Pancreas (tissue), 10 donors: ENCODE measurements at regions not wholly inside any gene's neighbourhood (a gene's known extent, or its start where the extent isn't known, plus 50 kb on each side); places are given as distances from the start of the nearest gene placed in this dataset.
A peak's percentile ranks its signal among the peaks of the same experiment; 100 is the strongest.

ENCODE experiments used
- ATAC-seq, 4 donors: fragments of 200-7000 bp; cut with Tn5 transposase; one replicate each; pipeline versions ENCODE4 v1.8.0 to v1.9.1; 2020; ENCODE audit warnings: mild to moderate bottlenecking in 4 of 4, moderate library complexity in 4 of 4
- DNase-seq, 6 donors: peaks; one replicate each; pipeline ENCODE4 v3.0.0-alpha.2; 2020
- FAIRE-seq: peaks from 2 replicates; lab custom pipeline; 2012; peaks lifted over from hg19 to GRCh38; lab: Jason Lieb, UNC
- H3K27ac ChIP-seq, 4 donors: fragments of 200-600 bp; sonication (generic); 1 replicate in 3 of 4; 2 replicates in 1 of 4; pipeline versions ENCODE4 v1.5.0 to v1.8.0; 2020
- H3K27me3 ChIP-seq, 4 donors: fragments of 200-600 bp; one replicate each; pipeline ENCODE4 v1.8.0; 2021
- H3K36me3 ChIP-seq, 3 donors: fragments of 200-600 bp; sonication (generic) in 1 of 3; one replicate each; pipeline versions ENCODE4 v1.5.0 to v1.8.0; 2020 to 2021
- H3K4me1 ChIP-seq, 3 donors: fragments of 200-600 bp; one replicate each; pipeline ENCODE4 v1.8.0; 2021
- H3K4me3 ChIP-seq, 4 donors: fragments of 200-600 bp; sonication (generic) in 2 of 4; one replicate each; pipeline versions ENCODE4 v1.5.0 to v1.8.0; 2020 to 2021
- H3K9me3 ChIP-seq, 4 donors: fragments of 200-600 bp; one replicate each; pipeline ENCODE4 v1.8.0; 2021
- WGBS, 2 donors: extraction: QIAGEN DNeasy Blood & Tissue Kit; methylation state at CpG; one replicate each; pipeline ENCODE4 v1.1.7; 2013; 5-methylcytosine and 5-hydroxymethylcytosine counted together
- intact Hi-C, 3 donors: fragments of 100-400 bp; cut with DNase I; formaldehyde crosslinking; loops; one replicate each; pipeline versions ENCODE4 v1.11.1 to v1.14.2; 2022
- TF ChIP-seq, protein P1 (sequence below), 4 donors: fragments of 200-600 bp; sonication (generic) in 3 of 4; IDR thresholded peaks; one replicate each; pipeline versions ENCODE4 v1.5.0 to v1.8.0; 2021; ENCODE audit warnings: antibody characterized with exemption in 4 of 4
- donor health status: healthy with polysubstance abuse.
- donor health status: DM: no; HTN: no; CAD: no; lungs with moderate emphysema.
- donor health status: DM: no; HTN: no; CAD: no.
- donor health status: control.
- donor health status: control.
- donor health status: Bipolar disorder and iron deficiency.
- donor health status: DM: yes; HTN: yes; CAD: no.
- donor health status: DM: no; HTN: no; CAD: no.
- donor health status: DM: no; HTN: no; CAD: no.
- donor health status: DM: yes; HTN: yes; CAD: no.

DNA sequence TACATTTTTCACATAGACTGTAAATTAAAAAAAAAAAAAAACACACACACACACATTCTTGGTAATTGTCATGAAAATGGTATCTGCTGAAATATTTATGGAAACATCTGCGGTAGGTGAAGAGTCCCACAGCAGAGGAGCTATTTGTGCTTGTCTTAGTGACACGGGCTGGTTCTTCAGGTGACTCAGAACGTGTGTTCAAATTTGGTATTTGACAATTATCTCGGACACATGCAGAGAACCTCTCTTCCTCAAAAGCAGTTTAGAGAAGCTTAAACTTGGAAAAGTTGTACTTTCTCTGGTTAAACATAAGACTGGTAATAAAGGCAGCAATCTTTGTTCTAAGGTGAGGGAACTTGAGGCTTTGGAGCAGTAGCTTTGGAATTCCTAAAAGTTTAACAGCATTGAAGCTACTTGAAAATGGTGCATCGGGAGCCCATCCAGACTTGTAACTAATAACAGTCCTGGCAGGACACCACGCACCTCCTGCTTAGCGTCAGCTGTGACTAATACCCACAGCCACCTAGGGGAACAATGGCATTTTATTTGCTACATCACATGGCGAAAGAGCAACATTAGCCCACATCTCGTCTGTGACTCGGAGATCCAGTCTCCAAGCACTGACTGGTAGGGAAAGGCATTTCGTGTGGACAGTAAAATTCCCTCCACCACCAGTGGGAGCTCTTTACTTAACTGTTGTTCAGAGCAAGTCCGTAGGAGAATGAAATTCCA, 1505.1 kb upstream of the SLC10A2 start:
- intact Hi-C loops = no loop called here
- H3K36me3 ChIP-seq = no peaks in the 10 kb centered on the region
- no peaks in the 10 kb centered on the region for H3K27me3 ChIP-seq
- no peak overlapping the region for H3K27ac ChIP-seq
- ATAC-seq (peak; percentile 93 to 99 (median 98)), FAIRE-seq (no peak), DNase-seq (peak in 4 of 6 donors; percentile 30 to 81 (median 72))
- no peak overlapping the region for H3K4me3 ChIP-seq
- no peaks in the 10 kb centered on the region for H3K9me3 ChIP-seq
- 16 to 21% methylated on average over 12 of the region's 12 CpGs for WGBS, 2 donors
- TF ChIP-seq, protein P1, sequence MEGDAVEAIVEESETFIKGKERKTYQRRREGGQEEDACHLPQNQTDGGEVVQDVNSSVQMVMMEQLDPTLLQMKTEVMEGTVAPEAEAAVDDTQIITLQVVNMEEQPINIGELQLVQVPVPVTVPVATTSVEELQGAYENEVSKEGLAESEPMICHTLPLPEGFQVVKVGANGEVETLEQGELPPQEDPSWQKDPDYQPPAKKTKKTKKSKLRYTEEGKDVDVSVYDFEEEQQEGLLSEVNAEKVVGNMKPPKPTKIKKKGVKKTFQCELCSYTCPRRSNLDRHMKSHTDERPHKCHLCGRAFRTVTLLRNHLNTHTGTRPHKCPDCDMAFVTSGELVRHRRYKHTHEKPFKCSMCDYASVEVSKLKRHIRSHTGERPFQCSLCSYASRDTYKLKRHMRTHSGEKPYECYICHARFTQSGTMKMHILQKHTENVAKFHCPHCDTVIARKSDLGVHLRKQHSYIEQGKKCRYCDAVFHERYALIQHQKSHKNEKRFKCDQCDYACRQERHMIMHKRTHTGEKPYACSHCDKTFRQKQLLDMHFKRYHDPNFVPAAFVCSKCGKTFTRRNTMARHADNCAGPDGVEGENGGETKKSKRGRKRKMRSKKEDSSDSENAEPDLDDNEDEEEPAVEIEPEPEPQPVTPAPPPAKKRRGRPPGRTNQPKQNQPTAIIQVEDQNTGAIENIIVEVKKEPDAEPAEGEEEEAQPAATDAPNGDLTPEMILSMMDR (IDR thresholded peaks at IDR 0.05) = peak; percentile 33 to 62 (median 53)
- H3K4me1 ChIP-seq = no peaks in the 10 kb centered on the region

DNA sequence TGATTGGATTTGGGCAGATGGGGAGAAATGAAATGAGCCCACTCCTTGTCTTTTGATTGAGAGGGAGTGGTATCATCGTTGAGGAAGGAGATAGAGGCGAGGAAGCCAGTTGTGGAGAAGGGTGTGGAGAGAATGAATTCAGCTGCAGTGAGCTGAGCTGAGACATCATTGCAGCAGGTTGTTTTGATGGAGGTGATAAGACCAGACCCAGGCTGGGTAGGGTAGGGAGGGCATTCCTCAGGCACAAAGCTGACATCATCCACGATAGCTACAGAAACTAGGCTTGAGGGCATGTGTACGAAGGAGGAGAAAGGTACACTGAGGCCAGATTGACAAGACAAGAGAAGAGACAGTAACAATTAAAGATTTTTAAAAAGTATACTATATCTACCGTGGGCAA, 1500.9 kb upstream of the SLC10A2 start:
- H3K4me3 ChIP-seq = no peak overlapping the region
- TF ChIP-seq, protein P1 (IDR thresholded peaks at IDR 0.05) = no peak
- intact Hi-C loops = no loop called here
- H3K27ac ChIP-seq = no peak overlapping the region
- no peaks in the 10 kb centered on the region for H3K9me3 ChIP-seq
- H3K27me3 ChIP-seq = no peaks in the 10 kb centered on the region
- ATAC-seq (no peak), FAIRE-seq (no peak), DNase-seq (no peak)
- WGBS, 2 donors = 81 to 82% methylated on average over 5 of the region's 5 CpGs
- no peaks in the 10 kb centered on the region for H3K4me1 ChIP-seq
- H3K36me3 ChIP-seq = no peaks in the 10 kb centered on the region

DNA sequence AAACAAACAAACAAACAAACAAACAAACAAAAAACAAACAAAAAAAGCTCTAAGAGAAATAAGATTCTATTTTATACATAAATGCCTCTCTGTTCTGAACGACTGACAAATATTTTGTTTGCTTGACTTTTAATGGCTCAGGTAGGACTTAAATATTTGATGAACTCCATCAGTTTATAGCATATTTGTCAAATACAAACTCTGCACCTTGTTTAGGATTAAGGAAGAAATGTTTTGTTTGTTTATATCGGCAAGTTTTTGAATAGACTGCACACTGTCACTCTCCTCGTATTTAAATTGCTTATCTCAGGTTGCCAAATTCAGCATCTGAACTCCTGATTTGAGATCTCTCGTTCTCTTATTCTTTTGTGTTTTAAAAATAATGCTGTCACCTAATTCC, 1499.7 kb upstream of the SLC10A2 start:
- Histone ChIP-seq H3K4me3 (no peak overlapping the region), H3K27me3 (no peaks in the 10 kb centered on the region), H3K9me3 (no peaks in the 10 kb centered on the region), H3K36me3 (no peaks in the 10 kb centered on the region), H3K4me1 (no peaks in the 10 kb centered on the region), H3K27ac (no peak overlapping the region)
- FAIRE-seq = no peak
- DNase-seq = no peak
- TF ChIP-seq, protein P1 (IDR thresholded peaks at IDR 0.05) = no peak
- 56 to 67% methylated on average over 4 of the region's 4 CpGs for WGBS, 2 donors
- intact Hi-C loops = no loop called here
- ATAC-seq = no peak

DNA sequence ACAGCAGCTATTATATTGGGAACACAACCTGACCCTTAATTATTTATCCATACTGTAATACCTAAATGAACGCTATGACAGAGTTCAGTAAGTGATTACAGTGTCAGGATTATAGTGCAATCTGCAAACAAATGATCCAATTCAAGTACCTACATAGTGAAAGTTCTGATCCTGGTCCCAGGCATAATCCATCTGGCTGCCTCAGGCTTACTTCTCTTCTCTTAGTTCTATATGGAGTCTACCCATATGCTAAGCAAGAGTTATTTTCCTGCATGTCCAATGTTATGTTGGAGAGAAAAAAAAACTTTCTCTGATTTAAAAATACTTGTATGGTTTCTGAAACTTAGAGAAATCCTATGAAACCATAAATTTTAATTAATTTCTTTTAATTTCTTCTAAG, 1487.7 kb upstream of the SLC10A2 start:
- ATAC-seq = no peak

More for the DNA sequence above, 1487.7 kb upstream of the SLC10A2 start:
- Histone ChIP-seq H3K4me3 (no peak overlapping the region), H3K9me3 (no peaks in the 10 kb centered on the region), H3K27ac (no peak overlapping the region), H3K4me1 (peaks cover 0 to 11% (median 8%) of the 10 kb centered on the region in 3 donors), H3K36me3 (no peaks in the 10 kb centered on the region), H3K27me3 (no peaks in the 10 kb centered on the region)
- intact Hi-C loops = no loop called here
- DNase-seq (no peak), FAIRE-seq (no peak)
- TF ChIP-seq, protein P1 (IDR thresholded peaks at IDR 0.05) = no peak
- WGBS, 2 donors = 88 to 90% methylated on average over 1 of the region's 1 CpG
